ENCODE measurements at regions not wholly inside any gene's neighbourhood (a gene's known extent, or its start where the extent isn't known, plus 50 kb on each side); places are given as distances from the start of the nearest gene placed in this dataset.
A peak's percentile ranks its signal among the peaks of the same experiment; 100 is the strongest.

GRCh38 chr2:39546409-39546808 lies 109.3 kb upstream of the MAP4K3 start (continued):
- TF ChIP-seq MXD4 (CRISPR knock-in tag; IDR thresholded peaks at IDR 0.05) (no peak), PTBP1 (IDR thresholded peaks at IDR 0.05; ENCODE audit: low read depth, low read length, poor library complexity, severe bottlenecking) (no peak), SNAPC2 (CRISPR knock-in tag; IDR thresholded peaks at IDR 0.05) (no peak), FOXJ3 (CRISPR knock-in tag; IDR thresholded peaks at IDR 0.05; ENCODE audit: borderline replicate concordance) (peak; percentile 23; the same call in 1 of the 2 replicates), GATAD2A (CRISPR knock-in tag; IDR thresholded peaks at IDR 0.05) (0 out of 2 replicates have a peak, but pooled peaks have one; percentile 14), KLF16 (CRISPR knock-in tag; IDR thresholded peaks at IDR 0.05) (peak in 1 of 2 experiments; percentile 38; a peak in 1 of 4 replicates), SKI (IDR thresholded peaks at IDR 0.05; ENCODE audit: partially characterized antibody) (no peak), ZMAT3 (CRISPR knock-in tag; conservative IDR thresholded peaks at IDR 0.05) (0 out of 2 replicates have a peak, but pooled peaks have one; percentile 28), ZNF414 (CRISPR knock-in tag; IDR thresholded peaks at IDR 0.05) (0 out of 2 replicates have a peak, but pooled peaks have one; percentile 26), ZNF772 (CRISPR knock-in tag; IDR thresholded peaks at IDR 0.05) (peak; percentile 30; the same call in 1 of the 2 replicates), TAF1 (CRISPR knock-in tag; IDR thresholded peaks at IDR 0.05) (no peak), ZBTB42 (CRISPR knock-in tag; IDR thresholded peaks at IDR 0.05) (no peak), FOXA3 (CRISPR knock-in tag; IDR thresholded peaks at IDR 0.05) (no peak), BCL6 (CRISPR knock-in tag; IDR thresholded peaks at IDR 0.05) (no peak), ZNF121 (CRISPR knock-in tag; IDR thresholded peaks at IDR 0.05) (no peak), ZNF841 (CRISPR knock-in tag; IDR thresholded peaks at IDR 0.05; ENCODE audit: borderline replicate concordance) (no peak), ZNF205 (CRISPR knock-in tag; IDR thresholded peaks at IDR 0.05) (no peak), STAT6 (CRISPR knock-in tag; IDR thresholded peaks at IDR 0.05; ENCODE audit: borderline replicate concordance) (no peak)
